ENCODE measurements at regions not wholly inside any gene's neighbourhood (a gene's known extent, or its start where the extent isn't known, plus 50 kb on each side); places are given as distances from the start of the nearest gene placed in this dataset.

DNA sequence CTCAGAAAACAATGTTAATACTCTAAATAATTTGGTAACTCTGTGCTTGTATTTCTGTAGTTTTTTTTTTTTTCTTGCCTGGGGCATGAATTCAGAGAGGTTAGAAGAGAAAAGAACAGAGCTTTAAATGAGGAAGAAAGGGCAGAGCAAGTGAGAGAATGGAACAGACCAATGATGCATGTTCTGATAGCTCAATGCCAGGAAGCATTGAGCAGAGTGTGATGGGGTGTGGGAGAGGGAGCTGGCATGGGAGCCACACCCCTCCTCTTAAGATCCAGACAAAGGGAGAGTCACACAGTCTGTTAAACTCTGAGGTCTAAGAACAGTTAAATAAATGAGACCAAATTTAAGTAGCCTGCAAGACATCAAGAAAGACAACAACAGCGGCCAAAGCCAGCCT lies 538.6 kb downstream of the TUSC7 start:
- TF ChIP-seq, protein P1, sequence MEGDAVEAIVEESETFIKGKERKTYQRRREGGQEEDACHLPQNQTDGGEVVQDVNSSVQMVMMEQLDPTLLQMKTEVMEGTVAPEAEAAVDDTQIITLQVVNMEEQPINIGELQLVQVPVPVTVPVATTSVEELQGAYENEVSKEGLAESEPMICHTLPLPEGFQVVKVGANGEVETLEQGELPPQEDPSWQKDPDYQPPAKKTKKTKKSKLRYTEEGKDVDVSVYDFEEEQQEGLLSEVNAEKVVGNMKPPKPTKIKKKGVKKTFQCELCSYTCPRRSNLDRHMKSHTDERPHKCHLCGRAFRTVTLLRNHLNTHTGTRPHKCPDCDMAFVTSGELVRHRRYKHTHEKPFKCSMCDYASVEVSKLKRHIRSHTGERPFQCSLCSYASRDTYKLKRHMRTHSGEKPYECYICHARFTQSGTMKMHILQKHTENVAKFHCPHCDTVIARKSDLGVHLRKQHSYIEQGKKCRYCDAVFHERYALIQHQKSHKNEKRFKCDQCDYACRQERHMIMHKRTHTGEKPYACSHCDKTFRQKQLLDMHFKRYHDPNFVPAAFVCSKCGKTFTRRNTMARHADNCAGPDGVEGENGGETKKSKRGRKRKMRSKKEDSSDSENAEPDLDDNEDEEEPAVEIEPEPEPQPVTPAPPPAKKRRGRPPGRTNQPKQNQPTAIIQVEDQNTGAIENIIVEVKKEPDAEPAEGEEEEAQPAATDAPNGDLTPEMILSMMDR (IDR thresholded peaks at IDR 0.05), result no peak
- no peak for TF ChIP-seq POLR2A (IDR thresholded peaks at IDR 0.05)

Measured in right lobe of liver (tissue), 4 donors.